Fibroblast of skin of right quadriceps (primary cell): ENCODE measurements at regions not wholly inside any gene's neighbourhood (a gene's known extent, or its start where the extent isn't known, plus 50 kb on each side); places are given as distances from the start of the nearest gene placed in this dataset.

Source experiments
- DNase-seq: peaks from one replicate; pipeline ENCODE4 v3.0.0-alpha.2; 2013

DNA sequence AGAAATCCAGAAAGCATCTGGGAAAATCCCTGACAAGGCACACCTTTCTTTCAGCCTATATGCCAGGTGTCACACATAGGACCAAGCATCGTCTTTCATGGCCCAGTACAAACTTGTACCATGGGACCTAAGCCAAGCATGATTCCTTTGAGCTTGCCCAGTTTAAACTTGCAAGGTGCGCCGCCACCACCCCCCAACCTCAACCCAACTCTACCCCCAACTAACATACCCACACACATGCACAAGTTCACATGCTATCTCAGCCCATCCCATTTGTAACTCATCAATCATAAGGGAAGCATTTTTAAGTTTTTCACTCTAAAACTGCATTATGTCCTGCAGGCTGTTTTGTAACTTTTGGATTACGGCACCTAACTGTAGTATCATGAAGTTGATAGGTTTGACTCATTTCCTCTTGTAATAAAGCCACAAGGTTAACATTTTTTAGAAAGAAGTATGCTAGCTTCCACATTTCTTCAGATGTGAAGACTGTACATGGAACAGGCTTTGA, 145.9 kb upstream of the FST start:
- peak; percentile 84 for DNase-seq

DNA sequence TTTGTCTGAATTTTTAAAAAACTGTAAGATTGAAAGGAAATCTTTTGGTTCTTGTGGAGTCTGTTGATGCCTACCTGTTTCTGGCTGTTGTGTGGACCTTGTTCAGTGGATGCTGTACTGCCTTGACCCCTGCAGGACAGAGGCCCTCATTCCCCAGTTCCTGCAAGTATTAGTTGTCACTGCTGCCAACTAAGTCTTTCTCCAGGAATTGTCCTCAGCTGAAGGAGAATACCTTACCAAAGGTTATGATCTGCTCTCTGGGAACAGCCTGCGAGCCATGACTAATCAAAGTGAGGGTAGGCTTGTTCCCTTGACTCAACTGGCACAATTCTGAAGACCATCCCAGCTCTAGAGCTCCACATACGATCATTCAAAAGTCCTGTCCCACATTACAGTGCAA, 145.3 kb upstream of the FST start:
- DNase-seq, result peak; percentile 22

DNA sequence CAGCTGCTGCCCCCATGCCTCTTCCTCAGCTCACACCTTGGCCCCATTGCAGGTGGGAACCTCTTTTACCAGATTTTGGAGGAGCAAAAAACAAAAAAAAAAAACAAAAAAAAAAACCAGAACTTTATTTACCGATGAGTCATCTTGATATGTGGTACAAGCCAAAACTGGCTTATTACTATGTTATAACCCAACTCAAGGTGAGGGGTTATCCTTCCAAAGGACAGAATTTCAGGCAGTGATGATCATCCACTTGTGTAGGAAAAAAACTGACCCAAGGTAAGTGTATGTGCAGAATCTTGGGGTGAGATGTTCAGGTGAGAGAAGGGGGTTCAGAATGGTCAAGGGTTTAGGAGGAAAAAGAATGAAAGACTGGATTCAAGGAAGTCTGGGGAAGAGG, 142.6 kb upstream of the FST start:
- DNase-seq, result no peak

DNA sequence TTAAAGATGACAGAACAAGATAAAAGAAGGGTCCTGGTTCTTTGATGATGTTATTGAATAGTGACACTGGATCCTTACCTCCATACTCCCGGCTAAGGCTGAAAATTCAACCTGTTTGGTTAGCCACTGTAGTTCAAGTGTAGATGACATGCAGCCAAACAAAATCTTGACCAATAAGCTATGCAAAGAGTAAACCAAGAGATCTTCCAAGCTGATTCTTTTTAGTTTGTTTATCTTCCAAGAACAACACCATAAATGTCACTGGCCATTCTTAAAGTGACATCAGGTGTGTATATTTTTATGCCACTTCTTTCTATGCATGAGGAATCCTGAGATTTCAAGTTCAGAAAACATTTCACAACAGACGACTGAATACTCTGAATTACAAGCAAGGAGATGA, 141.5 kb upstream of the FST start:
- no peak for DNase-seq

DNA sequence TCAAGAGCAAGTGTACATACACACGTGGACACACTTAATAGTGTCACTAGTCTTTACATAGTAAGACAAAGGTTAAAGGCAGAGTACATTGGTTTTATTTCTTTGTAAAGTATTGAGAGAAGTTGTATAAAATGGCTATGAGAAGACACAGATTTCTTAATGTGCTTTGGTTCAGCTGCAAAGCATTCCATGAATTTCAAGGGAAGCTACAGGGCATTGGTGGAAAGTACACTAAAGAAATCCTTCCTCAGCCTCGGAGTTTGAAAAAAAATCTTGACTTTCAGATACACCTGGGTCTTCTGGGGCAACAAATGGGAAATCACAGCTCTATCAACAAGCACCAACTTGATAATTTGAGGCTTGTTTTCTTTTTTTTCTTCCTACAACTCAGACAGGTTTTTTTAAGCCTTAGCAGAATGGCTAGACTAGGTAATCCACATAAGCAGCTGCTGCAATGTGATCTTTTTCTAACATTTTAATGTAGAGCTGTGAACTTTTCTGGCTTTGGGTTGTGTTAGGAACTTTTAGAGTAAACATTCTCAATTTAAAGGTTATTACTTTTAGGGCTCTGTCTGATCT, 140.4 kb upstream of the FST start:
- DNase-seq, result no peak

DNA sequence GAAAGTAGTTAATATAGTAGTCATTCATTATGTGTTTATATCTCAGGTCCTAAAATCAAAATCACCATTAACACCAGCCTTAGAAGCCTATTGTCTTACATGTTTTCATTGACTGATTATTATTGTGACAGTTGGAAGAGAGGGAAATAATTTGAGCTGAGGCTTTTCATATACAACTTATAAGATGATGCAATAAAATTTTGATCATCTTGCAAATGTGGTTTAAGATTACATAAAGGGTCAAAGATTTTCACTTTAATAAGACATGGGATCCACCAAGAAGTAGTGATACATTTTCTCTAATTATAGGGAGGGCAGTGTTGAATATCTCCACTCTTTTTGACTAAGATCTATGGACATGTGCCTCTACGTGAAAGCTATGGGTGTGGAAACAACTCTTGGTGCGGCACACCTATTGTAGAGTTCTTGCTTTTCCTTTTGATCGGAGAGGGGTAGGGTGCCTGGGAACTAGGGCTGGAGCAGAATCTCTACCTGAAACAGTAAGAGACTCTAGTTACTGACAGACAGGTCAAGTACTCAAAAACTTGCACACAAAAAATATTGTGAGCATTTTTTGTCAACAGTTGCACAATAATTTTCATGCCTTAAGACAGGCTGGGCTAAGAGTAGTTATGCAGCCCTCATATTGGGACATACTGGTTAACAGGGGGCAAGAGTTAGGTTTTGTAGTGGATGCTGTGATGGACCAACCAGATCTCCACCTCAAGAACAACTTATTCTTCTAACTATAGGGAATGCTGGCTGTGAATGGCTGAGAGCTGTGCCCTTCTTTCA, 139.3 kb upstream of the FST start:
- DNase-seq, result no peak

DNA sequence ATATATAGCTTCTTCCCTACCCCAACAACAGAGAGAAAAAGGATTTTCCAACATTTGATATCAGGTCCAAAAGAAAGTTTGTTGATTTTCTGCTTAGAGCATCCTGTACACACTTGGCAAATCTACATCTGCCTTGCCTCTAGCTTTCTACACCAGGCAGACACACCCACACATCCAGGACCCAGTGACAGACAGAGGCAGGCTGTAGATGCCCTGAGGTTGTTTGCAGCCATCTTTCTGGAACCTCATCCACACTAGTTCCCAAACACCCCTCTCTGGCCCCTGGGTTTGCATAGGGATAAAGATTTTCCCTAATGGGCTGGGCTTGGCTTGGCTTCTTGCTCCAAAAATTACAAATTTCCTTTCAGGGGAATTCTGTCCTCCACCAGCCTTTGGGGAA, 138.2 kb upstream of the FST start:
- DNase-seq, result no peak

DNA sequence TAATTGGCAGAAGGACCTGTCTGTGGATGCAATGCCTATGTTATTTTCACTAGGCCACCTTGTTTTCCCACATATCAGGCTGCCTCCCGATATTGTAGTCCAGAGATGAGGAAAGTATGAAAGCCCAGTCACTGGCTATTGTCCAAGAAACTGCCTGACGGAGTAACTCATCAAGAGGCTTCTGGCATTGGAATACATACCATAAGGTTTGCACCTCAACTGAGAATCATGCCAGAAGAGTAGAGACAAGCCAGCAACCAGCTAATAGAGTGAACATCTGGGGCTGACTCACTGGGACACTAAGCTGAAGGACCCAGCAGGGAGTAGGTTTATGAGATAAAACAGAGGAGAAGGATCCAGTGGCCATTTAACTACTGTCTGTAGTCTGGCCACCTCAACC, 137.2 kb upstream of the FST start:
- DNase-seq, result peak; percentile 99

DNA sequence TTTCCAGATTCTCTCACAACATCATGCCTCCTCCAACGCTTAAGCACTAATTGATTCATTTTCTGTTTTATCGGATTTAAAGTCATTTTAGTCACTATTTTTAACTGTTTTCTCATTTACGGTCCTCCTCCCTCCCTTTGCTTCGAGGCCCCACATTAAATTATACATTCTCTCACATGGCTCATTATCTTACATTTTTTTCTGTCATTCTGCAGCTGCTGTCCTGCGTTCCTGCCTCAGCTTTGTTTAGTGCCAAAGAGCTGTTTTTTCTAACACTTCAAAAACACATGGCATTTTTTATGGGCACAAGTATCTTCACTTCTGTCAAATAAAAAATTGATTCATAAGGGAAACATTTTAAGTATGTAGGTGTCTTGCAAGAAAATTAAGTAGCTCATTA, 130.1 kb upstream of the FST start:
- DNase-seq, result no peak

DNA sequence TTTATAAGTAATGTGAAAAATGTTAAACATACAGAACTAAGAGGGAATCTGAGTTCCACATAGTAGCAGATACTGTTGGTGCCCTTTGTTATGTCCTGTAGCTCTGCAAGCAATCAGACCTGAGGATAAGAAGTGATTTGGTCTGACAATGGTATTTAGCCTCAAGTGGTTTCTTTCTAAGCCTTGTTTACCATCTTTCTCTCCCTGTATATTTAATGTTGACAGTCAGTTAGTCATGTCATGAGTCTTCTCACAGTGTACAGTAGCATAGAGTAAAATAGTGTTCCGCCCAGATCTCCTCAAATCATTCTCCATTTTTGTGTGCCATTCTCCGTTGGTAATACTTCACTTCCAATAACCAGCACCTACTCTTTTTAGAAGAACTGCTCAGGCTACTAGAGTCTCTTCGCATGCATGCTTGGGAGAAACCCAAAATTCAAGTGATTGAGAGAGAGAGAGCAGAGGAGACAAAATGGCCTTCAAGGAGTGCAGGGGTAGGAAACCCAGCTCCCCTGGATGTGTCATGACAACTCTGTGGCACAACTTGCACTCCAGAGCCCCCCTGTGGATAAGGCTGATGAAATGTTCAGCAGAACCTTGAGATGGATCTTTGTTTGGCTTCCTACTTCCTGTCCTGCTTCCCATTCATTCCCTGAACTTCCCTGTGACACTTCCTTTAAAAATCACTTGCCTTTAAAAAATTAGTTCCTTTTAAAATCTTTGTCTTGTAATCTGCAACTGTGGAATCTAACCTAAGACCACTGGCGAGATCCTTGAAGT, 129.2 kb upstream of the FST start:
- DNase-seq, result peak; percentile 45

DNA sequence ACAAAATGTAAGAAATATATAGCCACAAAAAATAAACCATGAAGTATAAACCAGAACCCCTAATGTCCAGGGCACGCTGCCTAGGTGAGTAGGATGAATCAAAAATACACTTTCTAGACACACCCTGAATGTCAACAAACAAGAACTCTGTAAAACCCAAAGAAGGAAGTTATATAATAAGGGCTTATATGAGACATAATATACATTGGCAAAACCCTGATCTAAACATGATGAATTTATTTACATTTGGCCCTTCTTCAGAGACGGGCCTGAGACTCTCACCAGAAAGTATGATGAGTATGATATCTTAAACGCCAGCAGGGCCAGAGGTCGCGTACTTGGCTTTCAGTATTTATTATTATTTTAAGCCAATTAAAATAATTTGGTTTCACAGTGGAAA, 125.1 kb upstream of the FST start:
- no peak for DNase-seq

DNA sequence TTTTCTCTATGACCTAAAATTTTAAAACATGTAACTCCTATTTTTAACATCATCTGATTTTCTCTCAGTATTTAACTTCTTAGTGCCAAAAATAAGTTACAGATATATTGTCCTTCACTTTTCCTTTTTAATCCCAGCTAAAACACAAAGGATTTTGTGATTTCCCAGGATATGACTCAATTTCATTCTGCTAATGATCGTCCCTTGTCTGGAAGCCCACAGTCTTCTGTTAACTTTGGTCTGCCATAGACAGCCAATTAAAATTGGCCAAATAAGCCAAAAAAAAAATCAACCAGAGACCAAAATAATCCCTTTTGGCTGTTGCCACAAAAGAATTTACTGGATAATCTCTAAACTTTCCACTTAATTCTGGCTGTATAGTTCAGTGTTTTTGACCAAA, 124.5 kb upstream of the FST start:
- DNase-seq, result no peak

DNA sequence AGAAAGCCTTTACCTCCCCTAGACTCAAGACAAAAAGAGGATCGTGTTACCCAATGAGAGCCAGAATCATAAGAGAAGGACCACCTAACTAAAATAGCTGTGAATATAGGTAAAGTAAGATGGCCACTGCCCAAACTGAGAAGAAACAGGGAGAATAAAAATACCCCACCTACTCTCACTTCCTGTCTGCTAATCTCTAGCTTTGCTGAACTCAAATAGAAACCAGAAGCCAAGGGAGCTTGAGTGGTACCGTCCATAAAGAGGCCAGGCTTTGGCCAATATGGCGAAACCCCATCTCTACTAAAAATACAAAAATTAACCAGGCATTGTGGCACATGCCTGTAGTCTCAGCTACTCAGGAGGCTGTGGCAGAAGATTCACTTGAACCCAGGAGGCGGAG, 123.0 kb upstream of the FST start:
- no peak for DNase-seq

DNA sequence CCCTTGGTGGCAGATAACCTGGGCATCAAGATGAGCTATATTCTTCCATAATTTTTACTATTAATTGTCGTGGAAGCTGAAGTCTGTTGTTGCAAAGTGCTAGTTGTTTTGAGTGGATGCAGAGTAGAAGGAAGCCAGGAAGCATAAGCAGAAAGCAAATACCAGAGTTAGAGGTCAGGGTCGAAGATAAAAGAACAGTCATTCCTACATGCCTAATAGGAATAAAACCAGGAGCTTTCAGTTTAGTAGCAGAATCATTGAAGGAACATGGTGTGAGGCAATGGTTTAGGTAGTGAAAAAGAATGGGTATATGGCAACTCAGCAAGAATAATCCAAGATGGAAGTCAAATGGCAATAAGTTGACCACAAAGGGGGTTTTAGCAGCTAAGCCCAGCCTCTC, 121.6 kb upstream of the FST start:
- no peak for DNase-seq

DNA sequence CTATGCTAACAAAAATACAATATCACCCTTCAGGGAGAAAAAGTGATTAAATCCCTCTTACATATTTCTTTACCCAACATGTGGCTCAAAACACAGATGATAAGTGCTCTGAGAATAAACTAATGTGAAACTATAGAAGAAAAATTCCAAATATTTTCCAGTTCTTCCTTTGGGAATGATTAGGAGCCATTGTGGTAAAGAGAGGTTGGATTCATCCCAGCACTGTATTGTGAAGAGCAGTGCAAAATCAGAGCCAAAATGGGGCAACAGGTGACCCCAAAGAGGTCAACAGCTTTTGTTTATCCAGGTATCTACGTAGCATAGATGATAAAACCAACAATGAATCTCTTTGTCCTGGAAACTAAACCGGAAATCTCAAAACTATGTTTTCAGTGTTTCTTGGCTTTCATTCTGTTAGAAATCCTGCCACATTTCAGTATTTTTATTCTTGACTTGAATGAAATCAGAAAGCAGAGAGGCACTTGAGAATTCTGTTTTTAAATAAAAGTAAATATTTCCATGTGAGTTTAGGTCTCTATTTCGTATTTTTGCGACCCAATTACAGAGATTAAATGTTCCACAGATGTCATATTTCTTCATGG, 120.4 kb upstream of the FST start:
- DNase-seq, result peak; percentile 66

DNA sequence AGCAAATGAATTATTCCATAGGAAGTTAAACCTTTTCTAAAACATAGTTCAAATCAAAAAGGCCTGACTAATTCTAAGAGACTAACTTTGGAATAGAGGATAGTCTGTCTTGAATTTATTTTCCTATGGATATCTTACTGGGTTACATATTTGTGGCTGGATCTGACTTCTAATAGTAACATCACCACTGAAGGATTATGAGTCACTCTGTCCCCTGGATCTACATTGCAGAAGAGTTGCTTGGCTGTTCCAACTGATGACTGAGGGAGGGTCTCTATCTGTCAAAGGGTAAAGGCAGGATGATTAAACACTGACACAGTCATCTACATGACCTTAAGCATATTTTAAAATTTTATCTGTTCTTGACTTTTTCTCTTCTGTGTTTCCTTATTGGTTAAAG, 119.6 kb upstream of the FST start:
- DNase-seq, result peak; percentile 95

DNA sequence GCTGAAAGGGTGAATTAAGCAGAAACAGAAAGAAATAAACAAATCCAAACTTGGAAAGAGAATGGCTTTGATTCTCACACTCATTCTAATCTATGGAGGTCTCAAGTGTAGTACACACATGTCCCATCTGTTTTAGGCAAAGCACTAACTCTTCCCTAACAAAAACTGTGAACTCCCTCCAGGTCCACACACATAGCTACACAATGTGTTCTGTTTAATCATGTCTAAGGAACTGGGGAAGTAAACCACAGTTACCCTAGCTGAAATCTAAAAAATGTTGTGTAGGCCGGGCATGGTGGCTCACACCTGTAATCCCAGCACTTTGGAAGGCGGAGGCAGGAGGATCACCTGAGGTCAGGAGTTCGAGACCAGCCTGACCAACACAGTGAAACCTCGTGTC, 118.7 kb upstream of the FST start:
- DNase-seq, result no peak

DNA sequence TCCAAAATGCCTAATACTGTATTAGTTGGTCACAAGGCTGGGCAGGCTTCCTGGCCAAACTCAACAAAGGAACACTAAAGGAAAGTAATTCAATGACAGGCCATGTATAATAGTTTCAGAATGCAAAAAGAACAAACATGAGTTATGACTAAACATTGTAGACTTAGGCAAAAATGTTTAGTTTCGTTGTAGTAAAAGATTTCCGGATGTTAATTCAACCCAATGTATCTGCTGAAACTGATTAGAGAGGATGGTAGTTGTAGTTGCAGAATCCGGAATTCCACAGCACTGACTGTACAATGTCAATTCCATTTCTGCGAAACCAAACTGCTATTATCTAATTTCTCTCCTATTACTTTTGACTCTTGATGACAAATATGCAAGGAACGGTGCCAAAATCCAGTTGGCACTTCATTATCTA, 117.9 kb upstream of the FST start:
- peak; percentile 100 for DNase-seq

DNA sequence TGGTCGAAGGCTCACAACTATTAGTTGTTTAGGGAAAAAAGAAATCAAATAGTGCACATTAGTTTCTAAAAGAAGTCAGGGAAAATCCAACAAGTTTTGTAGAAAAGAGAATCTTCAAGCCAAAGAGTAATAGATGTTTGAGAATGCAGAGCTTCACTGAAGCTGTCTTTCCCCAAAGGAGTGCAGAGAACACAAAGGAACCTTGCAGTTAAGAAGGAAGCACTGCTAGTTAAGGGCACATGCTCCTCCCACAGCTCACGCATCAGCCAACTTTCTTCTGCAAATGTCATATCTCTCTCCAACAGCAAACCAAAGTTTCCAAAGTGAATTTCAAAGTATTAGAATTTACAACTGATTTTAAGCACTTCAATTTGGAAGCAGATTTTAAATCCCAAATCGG, 116.4 kb upstream of the FST start:
- no peak for DNase-seq

DNA sequence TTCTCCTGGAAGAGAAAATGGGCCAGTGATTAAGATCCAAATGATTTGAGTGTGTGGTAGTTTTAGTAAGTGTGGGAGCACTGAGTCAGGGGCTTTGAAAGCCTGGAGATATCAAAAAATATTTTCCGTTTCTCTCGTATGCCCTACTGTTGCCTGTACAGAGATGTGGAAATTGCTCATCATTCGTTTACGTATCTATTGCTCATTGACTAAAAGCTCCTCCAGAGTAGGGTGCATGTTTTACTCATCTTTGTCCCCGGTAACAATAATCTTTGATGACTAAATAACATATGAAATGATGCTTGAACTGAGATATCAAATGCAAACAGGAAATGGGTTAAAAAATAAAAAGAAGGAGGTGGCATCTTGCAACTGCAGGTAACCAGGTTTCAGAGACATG, 114.2 kb upstream of the FST start:
- no peak for DNase-seq

DNA sequence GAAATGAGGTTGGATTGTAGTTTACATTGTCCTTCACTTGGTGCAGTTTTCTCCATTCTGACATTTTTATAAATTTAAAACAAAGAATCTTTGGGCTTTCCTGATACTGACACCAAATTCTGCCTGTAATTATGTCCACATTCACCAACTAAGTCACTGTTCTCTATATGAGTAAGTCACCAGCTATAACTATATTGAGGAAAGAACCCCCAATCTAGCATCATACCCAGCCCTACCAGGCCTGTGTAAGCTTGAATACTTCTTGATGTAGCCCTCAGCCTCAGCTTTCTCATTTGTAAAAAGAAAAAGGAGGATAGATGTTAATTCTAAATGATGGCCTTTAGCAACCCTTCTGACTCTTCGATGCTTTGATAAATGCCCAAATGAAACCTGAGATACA, 112.7 kb upstream of the FST start:
- DNase-seq, result no peak

DNA sequence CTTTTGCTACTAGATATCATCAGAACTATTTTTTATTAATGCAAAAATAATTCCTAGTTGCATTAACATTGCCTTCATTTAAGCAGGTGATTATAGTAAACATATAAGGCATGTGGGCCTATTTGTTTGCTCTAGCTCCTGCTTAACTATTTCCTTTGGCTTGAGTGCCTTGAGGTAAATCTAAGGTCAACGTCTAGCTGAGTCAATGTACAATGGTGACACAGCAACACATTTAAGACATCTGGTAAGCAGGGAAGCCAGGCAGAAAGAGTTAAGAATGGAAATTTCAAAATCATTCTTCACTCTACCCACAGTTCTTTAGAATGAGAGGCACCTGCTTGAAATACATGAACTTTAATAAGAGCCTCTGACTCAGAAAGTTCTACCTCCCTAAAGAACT, 111.9 kb upstream of the FST start:
- DNase-seq, result no peak

DNA sequence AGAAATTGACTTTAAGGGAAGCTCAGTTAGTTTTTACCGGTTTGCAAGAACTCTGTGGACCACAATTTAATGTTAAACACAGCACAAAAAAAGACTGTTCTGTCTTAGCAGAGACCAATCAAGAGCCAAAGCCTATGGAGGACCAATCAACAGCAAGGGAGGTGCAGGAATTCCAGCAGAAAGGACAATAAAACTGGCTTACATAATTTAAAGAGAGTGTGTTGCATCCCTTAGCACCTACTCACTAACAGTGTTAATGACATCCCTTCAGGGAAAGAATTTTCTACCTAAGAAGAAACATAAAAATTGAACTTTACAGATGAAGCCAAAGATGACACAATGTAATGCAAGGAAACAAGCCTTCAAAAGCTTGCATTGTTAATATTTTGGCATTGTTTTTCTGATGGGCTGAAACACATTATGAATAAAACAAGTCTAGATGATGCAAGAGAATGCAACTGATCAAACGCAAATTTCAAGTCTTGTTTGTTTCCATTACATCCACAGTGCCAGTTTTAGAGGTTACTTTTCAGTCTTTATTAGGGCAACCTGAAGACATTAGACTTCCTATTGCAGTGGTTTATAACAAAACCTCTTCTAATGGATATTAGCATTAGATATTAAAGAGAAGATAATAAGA, 111.3 kb upstream of the FST start:
- no peak for DNase-seq
